Ovary (tissue), 3 donors: ENCODE measurements at regions not wholly inside any gene's neighbourhood (a gene's known extent, or its start where the extent isn't known, plus 50 kb on each side); places are given as distances from the start of the nearest gene placed in this dataset.

Experiments used
- CTCF ChIP-seq, 3 donors: fragments of 450-650 bp in 2 of 3; fragments of 200-600 bp in 1 of 3; IDR thresholded peaks; one replicate each; pipeline versions ENCODE4 v1.5.1 to v1.8.0; 2016 to 2022; ENCODE audit warnings: antibody characterized with exemption in 3 of 3, mild to moderate bottlenecking in 1 of 3
- POLR2A ChIP-seq: fragments of 450-650 bp; IDR thresholded peaks from one replicate; pipeline ENCODE4 v1.6.1; 2017; ENCODE audit warnings: antibody characterized with exemption, mild to moderate bottlenecking, moderate library complexity
- donor health status: DM: no; HTN: no; CAD: no.

GRCh38 chr3:25044762-25045710 is 383.0 kb upstream of the RARB start:
- no peak for TF ChIP-seq CTCF (IDR thresholded peaks at IDR 0.05)
- TF ChIP-seq POLR2A = no peak
